Bronchial epithelial cell (primary cell): ENCODE measurements at regions not wholly inside any gene's neighbourhood (a gene's known extent, or its start where the extent isn't known, plus 50 kb on each side); places are given as distances from the start of the nearest gene placed in this dataset.

Experiments used
- DNase-seq: peaks from one replicate; pipeline ENCODE4 v3.0.0-alpha.2; 2010; ENCODE audit warnings: low read depth
- FAIRE-seq: peaks from 2 replicates; lab custom pipeline; 2011; peaks lifted over from hg19 to GRCh38; lab: Jason Lieb, UNC
- H3K27me3 ChIP-seq: 2 replicates; pipeline ENCODE4 v1.5.1; 2011; ENCODE audit warnings: low read length; ENCODE audit not compliant: control insufficient read depth, insufficient read depth
- H3K36me3 ChIP-seq: 2 replicates; pipeline ENCODE4 v1.5.1; 2011; ENCODE audit warnings: low read length; ENCODE audit not compliant: control insufficient read depth, insufficient read depth
- H3K4me3 ChIP-seq: 2 replicates; pipeline ENCODE4 v1.5.1; 2011; ENCODE audit warnings: mild to moderate bottlenecking, low read depth, low read length, control low read depth
- CTCF ChIP-seq: IDR thresholded peaks from 2 replicates; pipeline ENCODE4 v1.5.1; 2011; ENCODE audit warnings: mild to moderate bottlenecking, moderate library complexity, low read length, control low read depth, inconsistent platforms; ENCODE audit not compliant: insufficient read depth, severe bottlenecking

GRCh38 chr5:81803812-81804211, 52.9 kb upstream of the SSBP2 start:
- no peak overlapping the region for H3K4me3 ChIP-seq
- no peaks in the 10 kb centered on the region for H3K27me3 ChIP-seq
- no peak for DNase-seq
- no peak for FAIRE-seq
- no peaks in the 10 kb centered on the region for H3K36me3 ChIP-seq
- no peak for TF ChIP-seq CTCF

GRCh38 chr5:81802625-81803024, 51.7 kb upstream of the SSBP2 start:
- Histone ChIP-seq H3K4me3 (no peak overlapping the region), H3K27me3 (no peaks in the 10 kb centered on the region), H3K36me3 (no peaks in the 10 kb centered on the region)
- FAIRE-seq: no peak
- no peak for DNase-seq
- no peak for TF ChIP-seq CTCF

- no peaks in the 10 kb centered on the region for H3K36me3 ChIP-seq
- H3K27me3 ChIP-seq: no peaks in the 10 kb centered on the region
- DNase-seq (no peak), FAIRE-seq (no peak)
- no peak overlapping the region for H3K4me3 ChIP-seq
- TF ChIP-seq CTCF: no peak
Observed at GRCh38 chr5:81802020-81802419, 51.1 kb upstream of the SSBP2 start.

- Histone ChIP-seq H3K27me3 (no peaks in the 10 kb centered on the region), H3K4me3 (no peak overlapping the region), H3K36me3 (no peaks in the 10 kb centered on the region)
- no peak for DNase-seq
- FAIRE-seq: no peak
- no peak for TF ChIP-seq CTCF
Observed at GRCh38 chr5:81800797-81801196, 49.9 kb upstream of the SSBP2 start.
